ENCODE measurements at regions not wholly inside any gene's neighbourhood (a gene's known extent, or its start where the extent isn't known, plus 50 kb on each side); places are given as distances from the start of the nearest gene placed in this dataset.

GRCh38 chr21:7917729-7918128 lies 2603.7 kb upstream of the TPTE start:
- TF ChIP-seq CTCF (optimal IDR thresholded peaks at IDR 0.05 in 1 of 3, IDR thresholded peaks at IDR 0.05 in 1 of 3, conservative IDR thresholded peaks at IDR 0.05 in 1 of 3; ENCODE audit: extremely low read depth in 1 of 3, insufficient read depth in 2 of 3, low read length in 3 of 3) (no peak), EZH2 (IDR thresholded peaks at IDR 0.05; ENCODE audit: low read length) (no peak)

Data from keratinocyte (primary cell).